NCI-H1048 (cell line): ENCODE measurements at regions not wholly inside any gene's neighbourhood (a gene's known extent, or its start where the extent isn't known, plus 50 kb on each side); places are given as distances from the start of the nearest gene placed in this dataset.
"Not testable (repeated sequence)": the region's sequence is repeated elsewhere in the genome, so short reads cannot be mapped to it uniquely, and the experiment has no call there.

Experiments used
- DNase-seq: peaks from one replicate; lab custom pipeline; 2025; lab: John Stamatoyannopoulos, UW

DNA sequence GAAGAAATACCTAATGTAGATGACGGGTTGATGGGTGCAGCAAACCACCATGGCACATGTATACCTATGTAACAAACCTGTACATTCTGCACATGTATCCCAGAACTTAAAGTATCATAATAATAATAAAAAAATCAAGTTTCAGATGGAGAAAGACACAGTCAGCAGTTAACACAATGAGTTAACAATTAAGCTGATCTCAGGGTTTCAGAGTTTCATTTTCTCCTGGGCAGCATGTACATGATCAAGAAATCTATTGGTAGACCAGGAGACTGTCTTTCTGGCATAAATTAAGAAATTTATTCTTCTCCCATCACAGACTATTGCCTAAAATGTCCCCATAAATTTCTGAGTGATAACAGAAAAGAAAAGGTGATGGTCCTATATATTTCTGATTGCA is 155.3 kb downstream of the RAD51AP2 start:
- no peak for DNase-seq

DNA sequence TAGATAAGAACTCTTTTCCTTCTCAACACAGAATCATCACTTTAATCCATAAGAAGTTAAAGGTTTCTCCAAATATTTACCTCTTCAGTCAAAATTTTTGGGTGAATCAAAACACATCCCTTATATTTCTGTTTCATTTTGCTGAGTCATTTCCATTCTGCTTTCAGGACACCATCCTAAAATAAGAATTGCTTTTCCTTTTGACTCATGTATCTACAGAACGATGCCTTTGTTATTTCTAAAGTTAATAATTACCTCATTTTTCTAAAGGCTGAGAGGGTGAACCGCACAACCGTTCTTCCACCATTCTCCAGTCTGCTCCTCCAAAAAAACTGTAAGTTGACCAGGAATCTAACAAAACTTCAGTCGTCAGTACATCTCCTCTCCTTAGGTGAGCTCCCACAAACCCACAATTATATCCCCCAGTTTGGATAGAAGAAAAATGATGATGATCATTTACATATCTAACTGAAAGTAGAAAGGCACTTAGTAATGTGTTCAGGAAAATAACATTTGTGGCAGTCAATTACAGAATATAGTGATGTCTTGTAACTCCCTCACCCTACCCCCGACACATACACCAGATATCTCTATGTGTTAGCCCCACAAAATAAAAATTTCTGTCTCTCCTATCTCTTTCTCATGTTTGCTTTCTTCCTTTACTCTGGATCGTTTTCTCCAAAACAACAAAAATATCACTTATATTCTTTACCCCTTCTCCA is 162.5 kb downstream of the RAD51AP2 start:
- no peak for DNase-seq

DNA sequence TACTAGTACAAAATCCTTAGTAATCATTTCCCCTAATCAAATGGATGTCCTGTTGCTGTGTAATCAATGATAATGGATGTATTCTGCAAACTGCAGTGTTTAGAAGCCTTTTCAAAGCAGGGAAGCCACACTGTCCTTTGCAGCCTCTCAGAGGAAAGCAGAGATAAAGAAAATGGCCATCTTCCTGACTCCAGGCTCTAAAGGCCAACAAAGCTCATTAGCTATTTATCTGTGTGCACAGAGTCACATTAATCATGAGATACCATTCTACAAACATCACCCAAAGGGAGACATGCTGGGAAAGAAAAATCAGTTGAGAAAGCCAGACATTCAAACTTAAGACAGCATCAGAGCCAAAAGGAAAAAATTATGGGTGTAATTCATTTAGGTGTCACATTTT is 165.0 kb downstream of the RAD51AP2 start:
- DNase-seq: no peak

DNA sequence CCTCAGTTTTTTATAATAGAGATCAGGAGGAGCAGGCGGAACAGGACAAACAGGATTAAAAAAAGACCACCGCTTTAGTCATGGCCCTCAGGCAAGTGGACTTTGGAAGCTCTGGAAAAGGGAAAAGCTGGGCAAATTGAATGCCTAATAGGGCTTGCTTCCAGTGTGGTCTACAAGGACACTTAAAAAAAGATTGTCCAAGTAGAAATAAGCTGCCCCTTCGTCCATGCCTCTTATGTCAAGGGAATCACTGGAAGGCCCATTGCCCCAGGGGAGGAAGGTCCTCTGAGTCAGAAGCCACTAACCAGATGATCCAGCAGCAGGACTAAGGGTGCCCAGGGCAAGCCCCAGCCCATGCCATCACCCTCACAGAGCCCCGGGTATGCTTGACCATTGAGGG is 175.5 kb downstream of the RAD51AP2 start:
- DNase-seq: not testable (repeated sequence)

DNA sequence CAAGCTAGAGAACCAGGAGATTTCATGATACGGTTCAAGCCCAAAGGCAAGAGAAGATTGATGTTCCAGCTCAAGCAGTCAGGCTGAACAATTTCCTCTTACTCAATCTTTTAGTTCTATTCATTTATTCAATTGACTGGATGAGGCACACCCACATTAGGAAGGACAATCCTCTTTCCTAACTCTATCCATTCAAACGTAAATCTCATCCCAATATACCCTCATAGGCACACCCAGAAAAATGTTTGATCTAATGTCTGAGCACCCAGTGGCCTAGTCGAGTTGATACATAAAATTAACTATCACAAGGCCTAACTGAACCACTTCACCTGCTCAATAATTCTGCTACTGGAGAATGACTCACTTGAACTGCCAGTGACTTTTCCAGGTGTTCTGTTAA is 180.7 kb downstream of the RAD51AP2 start:
- no peak for DNase-seq

DNA sequence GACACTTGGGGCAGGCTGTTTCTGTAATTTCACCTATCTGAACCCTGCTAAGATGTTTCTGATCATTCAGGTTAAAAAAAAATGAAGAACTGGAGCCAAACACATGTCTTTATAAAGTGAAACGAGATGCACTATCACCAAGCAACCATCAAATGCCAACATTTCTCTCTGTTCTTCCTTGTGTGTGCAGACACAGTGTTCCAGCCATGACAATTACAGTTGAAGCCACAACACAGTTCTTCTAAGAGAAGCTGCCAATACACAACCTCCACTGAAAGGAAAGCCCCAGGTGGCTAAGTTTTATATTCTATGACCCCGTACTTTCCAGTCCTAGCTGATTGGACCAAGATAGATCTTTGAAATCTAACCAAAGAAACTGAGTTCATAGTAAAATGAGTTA is 181.8 kb downstream of the RAD51AP2 start:
- DNase-seq: no peak

DNA sequence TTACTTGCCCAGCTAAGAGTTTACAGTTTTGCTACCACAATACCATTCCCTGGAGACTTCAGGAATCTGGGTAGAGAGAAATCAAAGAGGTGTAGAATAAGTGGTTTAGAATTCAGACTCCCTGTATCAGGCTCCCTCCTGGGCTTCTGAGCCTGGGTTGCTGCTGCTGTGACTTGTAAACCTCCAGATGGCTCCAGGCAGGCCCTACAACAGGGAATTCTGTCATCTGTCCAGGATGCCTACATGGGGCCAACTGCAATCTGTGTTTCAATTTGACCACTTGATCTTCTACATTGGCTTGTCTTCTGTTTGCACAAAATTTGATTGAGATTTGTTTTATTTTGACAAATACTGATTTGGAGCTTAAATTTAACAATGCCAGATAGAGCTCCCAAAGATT is 183.9 kb downstream of the RAD51AP2 start:
- no peak for DNase-seq

DNA sequence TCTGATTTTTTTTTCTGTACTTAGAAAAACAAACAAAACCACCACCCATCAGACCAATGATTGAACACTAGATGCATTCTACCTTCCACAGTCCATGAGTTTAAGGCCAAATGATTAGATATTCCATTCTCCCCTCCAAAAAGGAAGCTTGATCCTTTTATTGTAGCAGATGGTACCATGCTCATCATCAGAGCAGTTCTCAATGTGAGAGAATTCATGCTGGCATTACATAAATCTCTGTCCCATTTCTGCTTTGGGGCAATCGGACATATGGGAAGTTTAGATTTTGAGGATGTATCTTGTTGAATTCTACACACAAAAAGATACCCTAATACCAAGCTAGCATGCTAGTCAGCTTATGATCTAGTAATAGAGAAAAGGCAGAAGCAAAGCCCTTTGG is 186.6 kb downstream of the RAD51AP2 start:
- no peak for DNase-seq

DNA sequence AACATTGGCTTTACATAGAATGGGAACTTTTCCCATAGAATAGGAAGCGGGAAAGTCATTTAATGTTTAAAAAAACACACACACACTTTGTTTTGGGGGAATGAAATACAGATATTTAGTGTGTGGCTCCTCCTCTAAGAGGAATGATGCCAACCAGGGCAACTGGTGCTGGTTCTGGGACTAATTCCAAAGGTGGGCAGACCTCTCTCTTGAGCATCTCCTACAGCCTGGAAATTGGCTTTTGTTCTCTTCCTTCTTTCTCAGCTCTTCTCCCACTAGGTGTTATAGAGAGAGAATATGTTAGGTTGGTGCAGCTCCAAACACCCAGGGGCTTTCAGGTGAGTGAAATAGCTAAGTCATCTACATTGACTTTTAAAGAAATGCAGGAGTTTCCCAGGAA is 190.1 kb downstream of the RAD51AP2 start:
- DNase-seq: peak; percentile 6

DNA sequence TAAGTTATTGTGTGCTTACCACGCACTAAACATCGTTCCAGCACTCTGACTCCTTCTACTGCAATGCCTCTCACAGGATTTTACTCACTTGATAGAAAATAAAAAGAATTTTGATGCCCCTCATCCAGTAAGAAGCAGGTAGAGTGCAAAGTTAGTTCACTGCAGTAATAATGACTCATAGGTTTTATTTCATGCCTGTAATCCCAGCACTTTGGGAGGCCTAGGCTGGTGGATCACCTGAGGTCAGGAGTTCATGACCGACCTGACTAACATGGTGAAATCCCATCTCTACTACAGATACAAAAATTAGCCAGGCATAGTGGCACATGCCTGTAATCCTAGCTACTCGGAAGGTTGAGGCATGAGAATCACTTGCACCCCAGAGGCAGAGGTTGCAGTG is 190.6 kb downstream of the RAD51AP2 start:
- DNase-seq: no peak

DNA sequence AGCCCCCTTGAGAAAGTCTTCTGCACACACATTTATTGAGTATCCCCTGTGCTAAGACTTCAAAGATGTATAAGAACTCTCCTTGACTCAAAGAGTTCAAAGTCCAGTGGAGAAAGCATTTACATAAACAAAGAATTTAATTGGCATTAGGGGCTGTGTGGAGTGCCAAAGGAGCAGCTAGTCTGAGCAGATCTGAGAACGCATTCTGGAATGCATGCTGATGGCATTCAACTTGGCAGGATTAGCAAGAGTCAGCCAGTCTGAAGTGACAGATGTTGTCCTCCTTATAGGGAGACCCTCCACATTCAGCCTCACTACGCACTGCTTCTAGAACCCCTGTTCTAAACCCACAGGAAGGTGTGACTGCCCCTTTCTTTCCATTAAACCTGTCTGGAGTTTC is 191.5 kb downstream of the RAD51AP2 start:
- no peak for DNase-seq

DNA sequence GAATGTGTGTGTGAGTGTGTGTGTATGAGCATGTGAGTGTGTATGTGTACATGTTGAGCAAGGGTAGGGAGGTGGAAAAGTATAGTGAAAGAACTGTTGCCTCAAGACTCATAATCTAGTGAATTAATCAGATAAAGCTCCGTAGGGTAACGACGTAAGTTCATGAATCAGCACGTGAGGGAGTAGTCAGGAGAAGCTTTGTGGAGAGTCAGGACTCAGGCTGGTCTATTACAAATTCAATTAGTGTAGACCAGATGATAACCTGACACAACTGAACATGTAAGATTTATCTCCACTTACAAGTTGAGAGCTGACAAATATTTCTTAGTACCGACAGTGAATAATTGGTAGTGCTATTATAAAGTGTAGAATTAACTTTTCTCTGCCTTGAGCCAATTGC is 194.5 kb downstream of the RAD51AP2 start:
- DNase-seq: no peak

DNA sequence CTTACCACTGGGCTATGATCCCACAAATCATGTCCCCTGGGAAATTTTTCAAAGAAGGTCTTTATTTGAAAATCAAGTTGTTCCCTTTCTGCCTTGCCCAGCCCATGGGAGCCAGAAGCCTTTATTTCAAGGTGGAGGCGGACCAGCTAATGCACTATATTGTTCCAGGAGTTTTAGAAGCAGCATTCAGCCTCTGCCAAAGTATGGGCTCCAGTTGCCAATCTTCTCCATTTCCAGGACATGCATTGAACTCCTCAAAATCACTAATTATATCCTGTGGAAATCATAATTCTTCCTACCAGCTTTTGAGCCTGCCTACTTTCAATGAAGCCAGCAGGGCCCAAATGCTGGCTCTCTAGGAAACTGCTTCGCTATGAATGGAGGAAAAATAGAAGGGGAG is 195.8 kb downstream of the RAD51AP2 start:
- no peak for DNase-seq

DNA sequence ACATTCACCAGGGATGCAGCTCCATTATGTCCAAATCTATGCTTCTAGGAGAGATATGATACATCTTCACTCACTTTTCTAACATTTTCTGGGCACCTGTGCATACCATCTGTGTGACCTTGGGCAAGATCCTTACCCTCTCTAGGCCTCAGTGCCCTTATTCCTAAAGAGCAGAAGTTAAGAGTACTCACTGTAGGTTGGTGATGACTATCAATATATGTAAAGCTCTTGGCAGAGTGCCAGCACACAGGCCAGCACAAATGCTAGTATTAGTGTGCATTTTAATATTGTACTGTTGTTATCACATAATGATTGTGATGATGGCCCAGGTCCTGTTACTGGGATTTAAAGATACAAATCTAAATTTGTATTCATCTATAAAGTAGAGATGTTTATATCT is 199.2 kb downstream of the RAD51AP2 start:
- DNase-seq: no peak

DNA sequence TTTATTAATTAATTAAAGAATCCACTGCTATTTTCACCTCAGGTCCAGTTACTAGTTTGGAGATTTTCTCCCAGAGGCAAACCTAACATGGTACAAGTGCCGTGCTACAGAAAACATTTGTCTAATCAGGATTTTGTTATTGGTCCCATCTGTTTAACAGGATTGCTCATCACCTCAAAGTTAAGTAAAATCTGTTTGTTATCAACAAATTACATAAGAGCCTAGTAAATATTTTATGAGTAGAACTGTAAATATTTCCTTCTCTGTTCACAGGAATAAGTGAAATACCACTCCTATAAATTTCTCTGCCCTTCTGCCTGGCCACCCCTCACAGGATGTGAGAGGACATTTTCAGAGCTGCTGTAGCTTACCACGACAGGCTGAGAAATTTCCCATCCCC is 200.2 kb downstream of the RAD51AP2 start:
- no peak for DNase-seq

DNA sequence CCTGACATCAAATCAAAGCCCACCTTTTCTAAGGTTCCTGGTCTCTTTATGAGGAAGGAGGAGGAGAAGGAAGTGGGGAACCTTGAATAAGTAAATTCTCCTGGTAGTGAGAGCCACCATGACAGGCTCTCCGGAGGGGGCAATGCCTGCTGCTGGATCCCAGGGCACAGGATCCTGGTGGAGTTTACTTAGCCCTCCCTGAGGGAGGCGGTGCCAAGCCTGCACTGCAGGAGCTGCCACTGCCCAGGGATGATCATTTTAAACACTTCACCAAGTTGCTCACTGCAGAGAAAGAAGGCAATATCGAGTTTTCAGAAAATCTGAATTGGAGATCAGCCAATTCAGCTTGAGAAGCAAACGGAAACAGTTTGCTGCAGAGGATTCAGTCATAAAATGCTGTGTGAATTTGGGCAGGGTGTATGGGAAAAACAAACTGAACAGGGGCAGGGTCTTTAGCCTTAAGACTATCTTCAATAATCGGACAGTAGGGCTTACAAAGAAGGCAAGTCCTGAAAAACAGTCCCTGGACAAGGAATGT is 200.7 kb downstream of the RAD51AP2 start:
- DNase-seq: no peak

DNA sequence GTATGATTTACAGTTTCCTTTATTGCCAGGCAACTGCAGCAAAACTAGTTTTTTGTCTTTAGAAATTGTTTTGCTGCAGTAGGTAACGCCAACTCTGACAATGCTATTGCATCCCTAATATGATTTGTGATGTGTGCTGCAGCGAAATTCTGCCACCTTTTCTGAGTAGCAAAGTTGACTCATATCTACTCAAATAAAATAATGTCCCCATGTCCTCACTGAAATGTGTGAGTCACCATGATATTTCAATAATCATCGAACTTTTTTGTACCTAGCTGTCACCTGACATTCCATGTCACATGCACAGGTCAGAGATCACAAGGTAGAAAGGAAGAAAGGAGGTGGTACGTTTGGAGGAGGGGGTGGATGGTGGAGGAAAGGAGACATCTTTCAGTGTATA is 205.0 kb downstream of the RAD51AP2 start:
- no peak for DNase-seq

DNA sequence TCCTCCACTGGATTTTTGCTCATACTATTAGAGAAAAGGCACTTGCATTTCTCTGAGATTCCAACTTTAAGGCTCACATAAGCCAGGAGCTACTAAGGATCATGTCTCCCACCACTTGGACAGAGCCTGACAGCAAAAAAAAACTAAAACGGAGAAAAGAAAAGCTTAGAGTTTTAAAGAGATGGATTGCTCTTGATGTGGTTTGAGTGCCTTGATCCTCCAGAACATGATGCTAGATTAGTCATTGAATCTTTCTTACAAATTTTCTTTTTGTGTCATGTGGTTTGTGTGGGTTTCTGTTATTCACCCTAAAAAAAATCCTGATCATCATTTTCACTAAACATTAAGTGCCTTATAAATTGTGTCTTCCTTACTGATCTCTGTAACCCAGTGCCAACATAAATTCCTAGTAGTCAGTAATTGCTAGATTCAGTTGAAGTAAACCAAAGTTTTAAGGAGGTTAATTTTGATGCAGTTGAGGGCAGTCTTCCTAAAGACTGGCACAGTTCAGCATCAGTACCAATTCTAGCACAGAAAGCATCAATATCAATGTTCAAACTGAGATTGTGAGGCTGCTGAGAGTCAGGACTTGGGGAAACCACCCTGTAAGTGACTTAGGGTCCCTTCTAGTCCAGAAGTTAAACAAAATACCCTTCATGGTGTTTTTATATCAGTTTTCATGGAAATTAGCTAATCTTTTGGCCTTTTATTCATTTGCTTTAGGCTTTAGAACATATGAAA is 206.3 kb downstream of the RAD51AP2 start:
- DNase-seq: no peak

DNA sequence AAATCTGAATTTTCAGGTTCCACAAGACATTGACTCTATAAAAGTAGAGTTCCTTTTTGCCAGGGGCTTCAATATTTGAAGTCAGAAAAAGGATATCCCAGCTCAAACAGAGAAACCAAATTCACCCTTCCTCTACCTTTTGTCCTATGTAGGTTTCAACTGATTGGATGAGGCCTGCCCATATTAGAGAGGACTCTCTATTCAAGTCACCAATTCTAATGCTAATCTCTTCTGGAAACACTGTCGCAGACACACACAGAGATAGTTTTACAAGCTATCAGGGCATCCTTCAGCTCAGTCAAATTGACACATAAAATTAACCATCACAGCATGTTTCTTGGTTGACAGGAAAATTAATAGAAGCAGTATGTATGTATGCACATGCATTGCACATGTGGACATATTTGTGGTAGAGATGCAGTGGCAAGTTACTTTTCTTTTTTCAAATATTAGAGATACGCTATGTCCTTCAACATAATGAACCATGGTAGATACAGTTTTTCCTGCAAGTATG is 207.1 kb downstream of the RAD51AP2 start:
- DNase-seq: no peak

DNA sequence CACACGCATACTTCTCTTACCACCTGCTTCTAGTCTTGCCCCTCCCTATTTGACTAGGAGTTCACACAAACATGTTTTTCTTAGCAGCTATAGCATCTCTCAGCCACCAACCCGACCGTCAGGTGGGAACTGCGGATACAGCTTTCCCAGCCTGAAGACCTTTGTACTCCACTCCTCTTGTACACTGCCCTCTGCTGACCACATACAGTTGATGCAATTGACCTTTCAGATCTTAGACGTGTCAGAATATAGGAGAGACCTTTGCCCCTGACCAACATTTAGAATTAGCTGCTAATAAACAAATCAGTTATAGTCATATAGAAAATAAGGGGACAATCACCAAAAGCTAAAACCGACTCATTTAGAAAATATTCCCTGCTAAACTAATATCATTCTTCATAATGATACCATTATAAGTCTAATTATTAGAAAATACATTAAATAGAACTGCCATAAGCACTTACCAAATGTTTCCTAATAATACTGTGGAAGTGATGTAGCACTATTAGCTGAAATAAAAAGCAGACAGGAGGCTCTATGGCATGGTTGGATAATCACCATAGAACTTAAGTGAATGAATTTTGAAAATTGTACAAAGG is 208.4 kb downstream of the RAD51AP2 start:
- DNase-seq: peak; percentile 29

DNA sequence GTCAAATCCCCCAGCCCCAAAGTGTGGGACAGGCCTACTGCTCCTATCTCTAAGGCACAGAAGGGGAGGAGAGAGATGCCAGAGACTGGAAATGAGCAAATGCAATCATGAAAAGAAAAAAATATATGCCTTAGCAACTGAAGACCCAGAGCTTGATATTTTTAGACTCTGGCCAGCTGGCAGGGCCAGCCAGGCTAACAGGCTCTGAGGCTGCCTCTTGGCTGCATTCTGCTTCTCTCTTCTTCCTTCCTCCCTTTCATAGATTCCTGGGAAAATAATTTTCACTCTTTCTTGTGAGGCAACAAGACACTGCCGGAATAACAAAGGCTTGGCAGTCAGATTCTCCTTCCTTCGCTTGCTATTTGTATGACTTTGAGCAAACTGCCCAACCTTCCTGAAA is 209.1 kb downstream of the RAD51AP2 start:
- DNase-seq: no peak

DNA sequence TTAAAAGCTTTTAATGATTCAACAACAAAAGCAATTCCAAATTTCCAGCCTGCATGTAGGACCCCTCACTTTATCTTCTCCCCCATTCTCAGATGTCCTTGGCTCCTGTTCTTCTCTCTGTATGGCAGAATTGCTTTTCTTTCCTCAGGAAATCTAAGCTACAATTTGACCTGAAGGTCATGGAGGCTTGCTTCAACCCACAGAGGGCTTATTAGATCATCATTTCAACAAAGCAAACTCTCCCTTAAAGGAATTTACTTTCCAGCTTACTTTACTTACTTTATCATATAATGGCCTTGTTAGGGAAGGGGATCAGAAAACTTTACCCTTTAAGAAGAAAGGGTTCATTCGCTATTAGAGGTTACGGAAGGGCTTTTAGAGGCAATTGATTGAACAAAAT is 211.5 kb downstream of the RAD51AP2 start:
- no peak for DNase-seq

DNA sequence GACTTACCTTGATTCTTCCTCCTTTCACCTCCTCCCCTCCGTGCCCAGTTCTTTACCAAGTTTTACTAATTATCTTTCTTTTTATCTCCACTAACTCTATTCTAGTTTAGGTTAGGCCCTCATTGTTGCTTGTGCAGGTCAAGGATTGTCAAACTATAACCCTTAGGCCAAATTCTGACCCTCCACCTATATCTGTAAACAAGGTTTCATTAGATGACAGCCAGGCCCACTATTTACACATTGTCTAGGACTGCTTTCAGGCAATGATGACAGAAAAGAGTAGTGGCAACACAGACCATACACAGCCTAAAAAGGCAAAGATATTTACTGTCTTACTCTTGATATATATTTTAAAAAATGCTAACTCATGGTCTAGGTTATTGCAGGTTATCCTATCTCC is 212.0 kb downstream of the RAD51AP2 start:
- DNase-seq: no peak
